ENCODE measurements at regions not wholly inside any gene's neighbourhood (a gene's known extent, or its start where the extent isn't known, plus 50 kb on each side); places are given as distances from the start of the nearest gene placed in this dataset.

GRCh38 chr1:221558396-221558795, 183.5 kb downstream of the DUSP10 start:
- TF ChIP-seq CTCF (IDR thresholded peaks at IDR 0.05) = no peak
- Histone ChIP-seq H3K27ac (no peak overlapping the region), H3K9me3 (no peaks in the 10 kb centered on the region), H3K36me3 (no peaks in the 10 kb centered on the region), H3K4me3 (no peak overlapping the region), H3K4me1 (no peaks in the 10 kb centered on the region), H3K27me3 (ENCODE audit: low read depth) (no peaks in the 10 kb centered on the region)
- ATAC-seq (no peak), DNase-seq (no peak)
- intact Hi-C loops (cut with DNase I) = no loop called here

DNA sequence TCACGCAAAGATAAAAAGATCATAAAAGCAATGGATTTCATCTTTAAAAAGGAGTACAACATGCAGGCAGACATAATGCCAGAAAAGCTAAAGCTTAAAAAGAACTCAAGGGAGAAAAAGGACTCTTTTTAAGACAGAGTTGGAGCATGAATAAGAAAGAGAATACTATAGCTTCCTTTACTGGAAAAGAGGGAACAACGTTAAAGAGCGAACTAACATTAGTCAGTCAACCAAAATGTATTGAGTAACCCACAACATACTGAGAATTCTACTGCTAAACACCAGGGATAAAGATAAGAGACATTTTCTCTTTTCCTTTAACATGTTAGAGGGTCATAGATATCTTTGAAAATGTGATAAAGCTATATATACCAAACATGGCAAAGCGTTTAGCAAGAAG, 182.0 kb downstream of the DUSP10 start:
- no peak for ATAC-seq
- no peaks in the 10 kb centered on the region for H3K9me3 ChIP-seq
- no peaks in the 10 kb centered on the region for H3K36me3 ChIP-seq
- H3K27me3 ChIP-seq (ENCODE audit: low read depth) = no peaks in the 10 kb centered on the region
- H3K4me1 ChIP-seq = no peaks in the 10 kb centered on the region
- no peak overlapping the region for H3K27ac ChIP-seq
- no peak overlapping the region for H3K4me3 ChIP-seq
- intact Hi-C loops (cut with DNase I) = no loop called here
- TF ChIP-seq CTCF (IDR thresholded peaks at IDR 0.05) = no peak
- no peak for DNase-seq

DNA sequence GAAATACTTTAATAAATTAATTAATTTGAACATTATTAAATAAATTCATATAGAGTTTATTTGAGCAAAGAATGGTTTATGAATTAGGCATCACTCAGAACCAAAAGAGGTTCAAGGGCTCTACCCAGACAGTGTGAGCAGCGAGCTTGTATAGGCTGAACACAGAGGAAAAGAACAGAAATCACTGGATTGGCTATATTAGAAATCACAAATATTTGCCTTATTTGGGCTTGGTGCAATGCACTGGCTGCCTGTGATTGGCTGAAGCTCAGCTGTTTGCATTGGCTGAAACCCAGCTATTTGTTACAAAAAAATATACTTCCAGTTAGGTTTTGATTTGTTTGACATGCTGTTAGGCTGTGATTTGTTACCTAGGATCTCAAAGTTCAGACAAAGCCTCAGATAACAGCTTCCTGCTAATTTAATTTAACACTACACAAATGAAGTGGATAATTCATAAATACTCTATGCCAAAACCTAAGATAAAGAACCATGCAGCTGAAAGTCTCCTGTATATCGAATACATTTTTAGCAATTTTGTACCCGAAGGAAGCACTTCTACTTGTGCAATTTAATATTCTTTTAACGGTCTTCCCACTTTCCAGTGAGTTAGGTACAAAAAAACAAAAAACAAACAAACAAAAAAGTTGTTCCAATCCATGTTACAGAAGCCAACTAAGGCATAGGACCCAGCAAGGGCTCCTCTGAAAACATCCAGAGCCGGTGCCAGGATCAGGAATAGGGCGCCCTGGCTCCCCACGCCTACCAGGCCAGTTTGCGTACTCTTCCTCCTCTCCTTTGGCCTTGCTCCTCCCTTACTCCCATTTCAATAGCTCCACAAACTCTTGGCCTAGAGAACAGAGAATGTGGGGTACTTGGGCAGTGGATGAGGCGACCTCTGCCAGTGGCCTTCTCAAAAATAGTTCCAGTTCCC, 179.1 kb downstream of the DUSP10 start:
- no peak overlapping the region for H3K27ac ChIP-seq
- no peaks in the 10 kb centered on the region for H3K9me3 ChIP-seq
- ATAC-seq (no peak), DNase-seq (no peak)
- TF ChIP-seq CTCF (IDR thresholded peaks at IDR 0.05) = no peak
- no peak overlapping the region for H3K4me3 ChIP-seq
- no peaks in the 10 kb centered on the region for H3K36me3 ChIP-seq
- H3K27me3 ChIP-seq (ENCODE audit: low read depth) = no peaks in the 10 kb centered on the region
- intact Hi-C loops (cut with DNase I) = no loop called here
- peaks cover 4% of the 10 kb centered on the region for H3K4me1 ChIP-seq

GRCh38 chr1:221563476-221563921, 178.4 kb downstream of the DUSP10 start:
- H3K27me3 ChIP-seq (ENCODE audit: low read depth) = no peaks in the 10 kb centered on the region
- H3K9me3 ChIP-seq = no peaks in the 10 kb centered on the region
- no peaks in the 10 kb centered on the region for H3K36me3 ChIP-seq
- no peak overlapping the region for H3K27ac ChIP-seq
- no peak for TF ChIP-seq CTCF (IDR thresholded peaks at IDR 0.05)
- no peak for DNase-seq
- ATAC-seq = no peak
- no peak overlapping the region for H3K4me3 ChIP-seq
- intact Hi-C loops (cut with DNase I) = no loop called here
- peaks cover 6% of the 10 kb centered on the region for H3K4me1 ChIP-seq

DNA sequence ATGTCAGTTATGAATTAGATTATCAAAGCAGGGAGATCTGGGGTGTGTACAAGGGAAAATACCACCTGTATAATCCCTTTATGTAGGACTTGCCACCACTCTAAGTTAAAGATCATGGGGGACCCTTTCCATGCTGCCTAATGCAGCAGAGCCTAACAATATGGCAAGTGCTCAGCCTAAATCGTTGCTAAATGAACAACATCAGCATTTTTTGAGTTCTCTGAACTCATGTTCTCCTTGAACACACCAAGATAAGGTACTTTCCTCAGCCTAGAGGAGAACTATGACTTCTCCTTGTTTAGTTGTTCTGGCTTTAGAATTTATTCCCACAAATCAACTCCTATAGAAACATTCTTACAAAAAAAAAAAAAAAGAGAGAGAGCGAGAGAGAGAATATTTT, 177.0 kb downstream of the DUSP10 start:
- Histone ChIP-seq H3K4me1 (peaks cover 6% of the 10 kb centered on the region), H3K27ac (no peak overlapping the region), H3K36me3 (no peaks in the 10 kb centered on the region), H3K9me3 (no peaks in the 10 kb centered on the region), H3K4me3 (no peak overlapping the region), H3K27me3 (ENCODE audit: low read depth) (no peaks in the 10 kb centered on the region)
- ATAC-seq (no peak), DNase-seq (no peak)
- intact Hi-C loops (cut with DNase I) = no loop called here
- no peak for TF ChIP-seq CTCF (IDR thresholded peaks at IDR 0.05)
